Memory B cell (primary cell): ENCODE measurements at regions not wholly inside any gene's neighbourhood (a gene's known extent, or its start where the extent isn't known, plus 50 kb on each side); places are given as distances from the start of the nearest gene placed in this dataset.

Source experiments
- ATAC-seq: fragments of 150-1000 bp; cut with Tn5 transposase; 2 replicates; pipeline ENCODE4 v1.10.0; 2021; ENCODE audit warnings: low read depth, mild to moderate bottlenecking, moderate library complexity
- DNase-seq, 2 donors: peaks; one replicate each; pipeline ENCODE4 v3.0.0; 2022; ENCODE audit warnings: low spot score in 2 of 2
- H3K27ac Mint-ChIP-seq: one replicate; pipeline ENCODE4 v1.8.0; 2022; ENCODE audit warnings: mild to moderate bottlenecking, moderate library complexity, mixed read lengths
- H3K27me3 Mint-ChIP-seq: one replicate; pipeline ENCODE4 v1.8.0; 2022; ENCODE audit warnings: mixed read lengths
- H3K36me3 Mint-ChIP-seq: one replicate; pipeline ENCODE4 v1.8.0; 2022; ENCODE audit warnings: mild to moderate bottlenecking, mixed read lengths
- H3K4me1 Mint-ChIP-seq: one replicate; pipeline ENCODE4 v1.8.0; 2022; ENCODE audit warnings: mixed read lengths
- H3K4me3 Mint-ChIP-seq: one replicate; pipeline ENCODE4 v1.8.0; 2022; ENCODE audit warnings: mild to moderate bottlenecking, moderate library complexity, mixed read lengths
- H3K9me3 Mint-ChIP-seq: one replicate; pipeline ENCODE4 v1.8.0; 2022; ENCODE audit warnings: mixed read lengths

GRCh38 chr1:219271818-219272535 lies 98.3 kb downstream of the LYPLAL1 start:
- Mint-ChIP-seq H3K4me1 (peaks cover 4% of the 10 kb centered on the region), H3K27ac (no peak overlapping the region), H3K9me3 (no peaks in the 10 kb centered on the region), H3K36me3 (peaks cover 14% of the 10 kb centered on the region), H3K4me3 (no peak overlapping the region), H3K27me3 (no peaks in the 10 kb centered on the region)
- ATAC-seq (no peak), DNase-seq (no peak)

- DNase-seq (no peak), ATAC-seq (no peak)
- H3K27ac Mint-ChIP-seq, result no peak overlapping the region
- H3K4me3 Mint-ChIP-seq, result no peak overlapping the region
- H3K4me1 Mint-ChIP-seq, result peaks cover 4% of the 10 kb centered on the region
- H3K9me3 Mint-ChIP-seq, result no peaks in the 10 kb centered on the region
- peaks cover 11% of the 10 kb centered on the region for H3K36me3 Mint-ChIP-seq
- no peaks in the 10 kb centered on the region for H3K27me3 Mint-ChIP-seq
Measured at GRCh38 chr1:219269171-219269570, 95.5 kb downstream of the LYPLAL1 start.

- Mint-ChIP-seq H3K4me1 (peaks cover 4% of the 10 kb centered on the region), H3K27me3 (no peaks in the 10 kb centered on the region), H3K4me3 (no peak overlapping the region), H3K9me3 (no peaks in the 10 kb centered on the region), H3K27ac (no peak overlapping the region), H3K36me3 (peaks cover 9% of the 10 kb centered on the region)
- DNase-seq, result no peak
- no peak for ATAC-seq
Measured at GRCh38 chr1:219266524-219266923, 92.8 kb downstream of the LYPLAL1 start.

GRCh38 chr1:219265026-219265515 lies 91.4 kb downstream of the LYPLAL1 start:
- H3K27ac Mint-ChIP-seq, result no peak overlapping the region
- ATAC-seq, result no peak
- no peaks in the 10 kb centered on the region for H3K9me3 Mint-ChIP-seq
- H3K4me3 Mint-ChIP-seq, result no peak overlapping the region
- peaks cover 2% of the 10 kb centered on the region for H3K4me1 Mint-ChIP-seq
- no peaks in the 10 kb centered on the region for H3K27me3 Mint-ChIP-seq
- DNase-seq, result no peak
- peaks cover 8% of the 10 kb centered on the region for H3K36me3 Mint-ChIP-seq

- Mint-ChIP-seq H3K4me3 (no peak overlapping the region), H3K4me1 (no peaks in the 10 kb centered on the region), H3K27me3 (no peaks in the 10 kb centered on the region), H3K27ac (no peak overlapping the region), H3K36me3 (peaks cover 8% of the 10 kb centered on the region), H3K9me3 (no peaks in the 10 kb centered on the region)
- no peak for DNase-seq
- no peak for ATAC-seq
Measured at GRCh38 chr1:219264561-219264960, 90.9 kb downstream of the LYPLAL1 start.
